ENCODE measurements at regions not wholly inside any gene's neighbourhood (a gene's known extent, or its start where the extent isn't known, plus 50 kb on each side); places are given as distances from the start of the nearest gene placed in this dataset.

DNA sequence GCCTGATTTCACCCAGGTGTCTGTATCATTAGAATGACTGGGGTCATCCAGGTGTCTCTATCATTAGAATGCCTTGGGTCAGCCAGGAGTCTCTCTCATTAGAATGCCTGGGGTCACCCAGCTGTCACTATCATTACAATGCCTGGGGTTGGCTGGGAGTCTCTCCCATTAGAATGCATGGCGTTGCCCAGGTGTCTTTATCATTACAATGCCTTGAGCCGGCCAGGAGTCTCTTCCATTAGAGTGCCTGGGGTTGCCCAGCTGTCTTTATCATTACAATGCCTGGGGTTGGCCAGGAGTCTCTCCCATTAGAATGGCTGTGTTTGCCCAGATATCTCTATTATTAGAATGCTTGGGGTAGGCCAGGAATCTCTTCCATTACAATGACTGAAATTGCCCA, 61.6 kb downstream of the RNF187 start:
- TF ChIP-seq, protein P1, sequence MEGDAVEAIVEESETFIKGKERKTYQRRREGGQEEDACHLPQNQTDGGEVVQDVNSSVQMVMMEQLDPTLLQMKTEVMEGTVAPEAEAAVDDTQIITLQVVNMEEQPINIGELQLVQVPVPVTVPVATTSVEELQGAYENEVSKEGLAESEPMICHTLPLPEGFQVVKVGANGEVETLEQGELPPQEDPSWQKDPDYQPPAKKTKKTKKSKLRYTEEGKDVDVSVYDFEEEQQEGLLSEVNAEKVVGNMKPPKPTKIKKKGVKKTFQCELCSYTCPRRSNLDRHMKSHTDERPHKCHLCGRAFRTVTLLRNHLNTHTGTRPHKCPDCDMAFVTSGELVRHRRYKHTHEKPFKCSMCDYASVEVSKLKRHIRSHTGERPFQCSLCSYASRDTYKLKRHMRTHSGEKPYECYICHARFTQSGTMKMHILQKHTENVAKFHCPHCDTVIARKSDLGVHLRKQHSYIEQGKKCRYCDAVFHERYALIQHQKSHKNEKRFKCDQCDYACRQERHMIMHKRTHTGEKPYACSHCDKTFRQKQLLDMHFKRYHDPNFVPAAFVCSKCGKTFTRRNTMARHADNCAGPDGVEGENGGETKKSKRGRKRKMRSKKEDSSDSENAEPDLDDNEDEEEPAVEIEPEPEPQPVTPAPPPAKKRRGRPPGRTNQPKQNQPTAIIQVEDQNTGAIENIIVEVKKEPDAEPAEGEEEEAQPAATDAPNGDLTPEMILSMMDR (IDR thresholded peaks at IDR 0.05): no peak
- no peak for TF ChIP-seq POLR2A (IDR thresholded peaks at IDR 0.05)
